ENCODE measurements at regions not wholly inside any gene's neighbourhood (a gene's known extent, or its start where the extent isn't known, plus 50 kb on each side); places are given as distances from the start of the nearest gene placed in this dataset.
"Not testable (repeated sequence)": the region's sequence is repeated elsewhere in the genome, so short reads cannot be mapped to it uniquely, and the experiment has no call there.

DNA sequence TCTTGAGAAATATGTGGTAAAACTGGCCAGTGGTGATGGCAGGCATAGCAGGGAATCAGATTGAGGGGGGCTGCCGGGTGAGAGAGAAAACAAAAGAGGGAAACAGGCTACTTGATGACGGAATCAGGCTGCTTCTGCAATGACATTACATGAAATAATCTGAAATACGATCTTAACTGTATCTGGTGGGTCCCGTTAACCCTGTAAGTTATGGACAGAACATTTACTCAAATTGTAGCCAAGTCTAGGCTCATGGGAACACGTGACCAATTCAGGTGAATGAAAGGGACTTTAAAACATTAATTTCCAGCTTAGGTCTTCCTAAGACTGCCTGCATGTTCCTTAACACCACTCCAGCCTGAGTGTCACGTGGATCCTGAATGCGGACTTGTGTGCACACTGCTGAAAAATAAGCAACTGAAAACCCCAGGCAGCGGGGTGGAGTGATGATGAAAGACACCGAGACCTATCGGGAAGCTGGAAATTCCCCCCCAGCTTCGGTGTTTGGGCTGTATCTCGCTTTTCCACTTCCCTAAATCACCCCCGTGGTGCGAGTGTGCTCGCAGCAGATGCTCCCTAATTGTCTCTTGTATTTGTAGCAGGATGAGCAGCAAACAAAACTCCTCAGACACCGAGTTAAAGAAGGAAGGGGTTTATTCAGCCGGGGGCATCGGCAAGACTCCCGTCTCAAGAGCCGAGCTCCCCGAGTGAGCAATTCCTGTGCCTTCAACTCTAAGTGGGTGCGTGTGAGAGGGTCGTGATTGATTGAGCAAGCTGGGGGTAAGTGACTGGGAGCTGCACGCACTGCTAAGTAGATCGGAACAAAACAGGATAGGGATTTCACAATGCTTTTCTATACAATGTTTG, 145.0 kb upstream of the GRK3 start:
- DNase-seq (ENCODE audit: low spot score) = no peak

DNA sequence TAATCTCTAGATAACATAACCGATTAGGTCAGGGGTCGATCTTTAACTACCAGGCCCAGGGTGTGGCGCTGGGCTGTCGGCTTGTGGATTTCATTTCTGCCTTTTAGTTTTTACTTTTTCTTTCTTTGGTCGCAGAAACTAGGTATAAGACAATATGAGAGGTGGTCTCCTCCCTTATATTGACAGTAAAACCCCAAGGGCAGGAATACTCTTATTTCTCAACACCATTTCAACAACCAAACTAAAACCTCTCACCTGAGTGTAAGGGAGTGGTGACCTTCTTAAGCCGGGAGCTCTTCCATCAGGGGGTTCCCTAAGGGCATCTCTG, 144.4 kb upstream of the GRK3 start:
- not testable (repeated sequence) for DNase-seq (ENCODE audit: low spot score)

DNA sequence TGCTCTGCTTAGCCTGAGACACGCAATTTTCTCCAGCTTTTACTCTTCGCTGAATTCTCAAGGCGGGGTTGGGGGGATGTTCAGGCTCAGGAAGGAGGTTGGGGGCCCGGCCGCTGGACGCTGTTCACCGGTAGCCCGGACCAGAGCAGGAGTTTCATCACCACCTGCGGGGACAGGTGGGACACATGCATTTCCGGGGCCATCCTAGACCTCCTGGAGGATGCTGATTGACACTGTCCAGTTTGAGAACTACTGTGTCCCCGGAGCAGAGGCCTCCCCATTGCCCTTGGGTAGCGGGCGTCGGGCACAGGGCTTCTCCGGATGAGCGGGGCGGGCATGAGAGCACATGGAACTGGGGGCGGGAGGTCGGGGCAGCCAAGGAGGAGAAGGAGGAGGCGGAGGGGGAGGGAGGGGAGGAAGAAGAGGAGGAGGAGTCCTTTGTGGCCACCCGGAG, 144.0 kb upstream of the GRK3 start:
- no peak for DNase-seq (ENCODE audit: low spot score)

DNA sequence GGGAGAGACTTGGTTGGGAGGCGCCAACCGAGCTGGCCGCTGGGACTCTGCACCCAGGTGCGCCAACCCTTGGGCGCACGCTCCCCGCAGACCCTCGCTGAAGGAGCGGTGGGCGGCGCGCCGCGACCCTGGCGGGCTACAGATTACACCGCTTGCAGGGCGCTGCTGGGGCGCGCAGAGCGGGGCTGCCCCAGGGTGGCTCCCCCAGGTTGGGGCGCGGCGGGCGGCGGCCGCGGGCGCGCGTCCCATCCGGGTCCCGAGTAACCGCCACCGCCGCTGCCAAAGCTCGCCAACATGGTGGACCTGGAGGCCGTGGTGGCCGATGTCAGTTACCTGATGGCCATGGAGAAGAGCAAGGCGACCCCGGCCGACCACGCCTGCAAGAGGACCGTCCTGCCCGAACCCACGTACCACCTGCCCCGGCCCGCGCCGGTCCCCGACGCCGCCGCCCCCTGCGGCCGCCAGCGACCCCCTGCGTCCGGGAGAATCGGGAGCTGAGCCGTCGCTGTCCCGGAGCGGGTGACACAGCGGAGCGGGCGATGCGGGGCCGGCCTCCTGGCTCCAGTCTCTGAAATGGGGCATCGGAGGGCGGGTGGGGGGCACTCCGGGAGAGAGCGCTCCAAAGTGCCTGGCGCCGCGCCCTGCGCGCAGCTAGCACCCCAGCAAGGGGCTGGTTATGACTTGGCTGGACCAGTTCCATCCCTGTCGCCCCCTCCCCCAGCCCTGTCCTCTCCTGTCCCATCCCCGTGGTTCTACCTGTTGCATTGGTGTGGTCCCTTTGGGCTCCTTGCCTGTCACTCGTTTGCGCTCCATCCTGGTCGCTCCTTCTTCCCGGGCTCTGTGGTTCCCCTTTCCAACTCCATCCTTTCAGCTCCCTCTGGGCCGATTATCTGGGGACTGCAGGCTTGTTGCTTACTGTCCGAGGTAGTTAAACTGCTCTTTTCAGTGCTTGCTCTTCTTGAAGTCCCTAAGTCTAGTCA, 143.3 kb upstream of the GRK3 start:
- DNase-seq (ENCODE audit: low spot score) = no peak

DNA sequence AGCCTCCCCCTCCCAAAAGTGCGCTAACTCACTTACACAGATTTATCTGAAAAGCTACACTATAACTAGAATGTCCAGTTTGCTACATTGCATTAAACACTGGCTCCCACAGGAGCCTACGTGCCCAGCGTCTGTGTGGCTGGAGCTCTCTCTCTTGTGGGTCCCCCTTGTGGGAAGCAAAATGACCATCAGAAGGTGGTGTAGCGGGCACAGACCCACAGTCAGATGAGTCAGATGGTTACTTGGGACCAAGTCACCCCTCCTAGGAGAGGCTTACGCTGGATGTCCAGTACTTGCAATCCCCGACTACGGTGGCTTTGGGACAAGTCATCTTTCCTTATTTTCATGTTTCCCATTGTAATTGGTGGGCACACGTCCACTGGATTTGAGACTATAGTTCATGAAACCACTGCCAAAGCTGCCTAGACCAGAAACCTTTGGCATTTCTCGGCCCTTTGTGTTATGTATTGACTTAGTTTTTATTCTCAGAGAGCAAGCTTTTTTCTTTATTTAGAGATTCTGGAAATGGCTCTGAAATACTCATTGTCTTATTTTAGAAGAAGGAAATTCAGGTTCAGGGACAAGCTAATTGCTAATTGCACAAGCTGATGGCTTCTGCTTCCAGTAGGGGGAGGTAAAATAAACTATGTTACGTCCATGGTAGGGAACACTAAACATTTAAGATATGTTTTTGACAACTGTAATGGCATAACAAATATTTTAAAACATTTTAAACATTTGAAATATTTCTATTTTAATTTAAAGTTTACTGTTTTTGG, 137.8 kb upstream of the GRK3 start:
- not testable (repeated sequence) for DNase-seq (ENCODE audit: low spot score)

DNA sequence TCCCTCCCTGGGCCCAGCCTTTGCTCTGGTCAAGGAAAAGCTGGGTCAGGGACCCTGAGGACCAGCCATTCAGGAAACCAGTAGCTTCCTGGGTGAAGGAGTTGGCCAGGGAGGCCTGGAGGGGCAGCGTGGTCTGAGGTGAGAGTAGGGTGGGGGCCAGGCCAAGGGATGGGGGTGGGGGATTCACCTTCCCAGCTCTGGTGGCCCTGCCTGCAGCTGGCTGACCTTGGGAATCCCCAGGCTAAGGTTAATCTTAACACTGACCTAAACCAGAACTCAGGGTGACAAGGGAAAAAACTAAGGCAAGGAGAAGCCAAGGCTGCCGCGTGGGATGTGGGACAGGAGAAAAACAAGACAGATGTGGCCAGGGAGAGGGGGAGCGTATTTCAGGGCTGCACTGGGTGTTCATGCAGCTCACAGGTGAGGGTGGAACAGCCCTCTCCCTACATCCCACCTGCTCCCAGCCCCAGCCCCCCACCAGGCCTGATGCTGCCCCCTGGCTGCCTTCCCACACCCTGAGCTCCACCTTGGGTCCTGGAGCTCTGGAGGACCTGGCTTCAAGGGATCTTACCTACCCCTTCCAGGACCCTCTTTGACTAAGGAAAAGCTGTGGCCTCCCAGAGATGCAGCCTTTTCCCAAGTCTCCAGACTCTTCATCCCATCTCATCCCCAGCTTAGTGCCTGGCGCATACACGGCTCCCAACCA, 132.7 kb upstream of the GRK3 start:
- DNase-seq (ENCODE audit: low spot score) = not testable (repeated sequence)

DNA sequence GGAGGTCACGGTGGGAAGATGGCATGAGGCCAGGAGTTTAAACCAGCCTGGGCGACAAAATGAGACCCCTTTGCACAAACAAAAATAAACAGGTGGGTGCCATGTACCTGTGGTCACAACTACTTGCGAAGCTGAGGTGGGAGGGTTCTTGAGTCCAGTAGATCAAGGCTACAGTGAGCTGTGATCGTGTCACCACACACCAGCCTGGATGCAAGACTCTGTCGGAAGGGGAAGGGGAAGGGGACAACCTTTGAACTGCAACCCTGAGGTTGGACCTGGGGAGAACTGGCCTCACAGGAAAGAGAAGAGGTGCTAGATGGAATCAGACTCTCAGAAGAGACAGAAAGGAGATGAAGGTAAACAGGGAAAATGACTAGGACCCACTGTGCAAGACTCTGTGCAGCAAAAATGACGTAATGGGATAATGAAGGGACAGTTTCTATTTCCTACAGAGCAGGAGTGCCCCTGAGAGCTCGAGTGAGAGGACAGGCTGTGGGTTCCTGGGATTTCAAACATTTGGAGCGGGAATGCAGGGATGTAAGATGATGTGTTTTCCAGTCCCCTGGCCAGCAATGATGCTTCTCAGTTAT, 131.0 kb upstream of the GRK3 start:
- not testable (repeated sequence) for DNase-seq (ENCODE audit: low spot score)

DNA sequence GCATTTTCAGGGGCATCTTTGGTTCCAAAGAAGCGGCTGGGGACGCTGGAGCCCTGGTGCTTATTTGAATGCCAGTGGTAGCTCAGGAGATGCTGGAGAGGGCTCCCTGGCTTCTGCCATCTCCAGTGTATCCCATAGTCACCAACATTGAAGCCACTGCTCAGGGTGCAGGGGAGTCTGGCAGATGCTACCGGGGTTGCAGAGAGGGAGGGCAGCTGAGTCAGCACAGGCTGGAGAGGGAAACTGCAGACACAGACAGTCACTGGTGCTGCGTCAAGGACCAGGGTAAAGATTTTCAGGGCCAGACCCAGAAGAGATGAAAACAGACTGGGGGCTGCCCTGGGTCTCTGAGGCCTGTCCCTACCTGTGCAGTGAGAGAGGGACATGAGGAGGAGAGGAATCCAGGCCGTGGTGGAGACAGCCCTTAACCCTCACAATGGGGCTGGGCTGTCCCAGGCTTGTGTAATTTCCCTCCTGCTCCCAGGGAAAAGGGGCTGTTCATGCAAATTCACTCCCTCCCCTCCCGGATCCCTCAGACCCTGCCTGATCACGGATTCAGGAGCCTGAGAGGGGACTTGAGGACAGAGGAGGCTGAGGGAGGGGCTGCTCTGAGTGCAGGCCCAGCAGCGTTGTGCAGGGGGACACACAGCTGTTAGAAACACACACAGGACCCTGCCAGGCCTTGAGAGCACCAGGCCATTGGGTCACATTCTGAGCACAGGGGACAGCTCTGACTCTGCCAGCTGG, 126.9 kb upstream of the GRK3 start:
- DNase-seq (ENCODE audit: low spot score) = no peak

DNA sequence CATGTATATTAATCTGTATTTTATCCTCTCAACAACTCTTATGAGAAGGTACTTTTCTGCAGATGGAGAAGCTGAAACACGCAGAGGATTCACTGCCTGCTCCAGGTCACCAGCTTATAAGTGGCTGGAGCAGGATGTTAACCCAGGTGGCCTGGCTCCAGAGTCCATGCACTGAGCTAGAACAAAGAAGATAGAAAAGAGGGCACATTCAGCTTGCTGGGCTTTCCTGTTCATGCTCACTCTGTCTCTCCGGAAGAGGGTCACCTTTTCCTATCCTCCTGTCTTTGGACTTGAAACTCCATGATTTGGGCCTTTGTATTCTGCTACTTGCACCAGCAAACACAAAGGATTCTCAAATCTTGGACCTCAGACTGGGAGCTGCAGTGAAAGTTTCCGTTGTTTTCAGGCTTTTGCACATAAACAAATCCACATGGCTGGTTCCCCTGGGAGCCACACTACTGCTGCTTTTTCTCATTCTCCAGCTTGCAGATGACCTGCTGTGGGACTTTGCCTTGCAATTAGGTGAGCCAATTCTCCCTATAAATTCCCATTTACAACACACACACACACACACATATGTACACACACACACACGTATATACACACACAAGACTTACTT, 117.3 kb upstream of the GRK3 start:
- DNase-seq (ENCODE audit: low spot score) = no peak

DNA sequence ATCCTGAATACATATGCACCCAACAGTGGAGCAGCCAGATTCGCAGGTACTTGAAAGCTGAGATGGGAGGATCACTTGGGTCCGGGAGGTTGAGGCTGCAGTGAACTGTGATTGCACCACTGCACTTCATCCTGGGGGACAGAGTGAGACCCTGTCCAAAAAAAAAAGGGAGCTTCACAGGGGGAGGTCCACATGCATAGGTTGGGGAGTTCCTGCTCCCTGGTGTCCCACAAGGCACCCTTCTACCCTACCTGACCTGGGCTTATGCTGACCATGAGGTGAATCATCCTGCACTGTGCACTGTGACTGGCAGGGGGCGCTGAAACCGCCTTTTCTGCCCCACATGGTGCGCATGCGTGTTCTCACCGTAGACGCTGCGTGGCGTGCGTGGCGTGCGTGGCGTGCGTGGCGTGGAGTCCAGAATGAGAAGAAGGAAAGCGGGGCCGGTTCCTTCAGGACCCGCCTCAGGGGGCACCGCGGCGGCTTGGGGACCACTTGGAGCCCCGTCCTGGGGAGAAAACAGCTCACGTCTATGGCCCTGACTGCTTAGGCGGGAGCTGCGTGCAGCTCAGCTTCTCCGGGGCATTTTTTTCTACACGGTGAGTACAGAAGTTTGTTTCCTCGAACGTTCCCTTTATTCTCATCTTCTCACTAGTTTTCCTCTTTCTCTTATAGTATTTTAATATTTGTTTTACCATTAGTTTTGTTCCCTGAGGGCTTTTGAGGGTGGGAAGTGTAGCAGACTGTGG, 116.6 kb upstream of the GRK3 start:
- DNase-seq (ENCODE audit: low spot score) = peak; percentile 91

DNA sequence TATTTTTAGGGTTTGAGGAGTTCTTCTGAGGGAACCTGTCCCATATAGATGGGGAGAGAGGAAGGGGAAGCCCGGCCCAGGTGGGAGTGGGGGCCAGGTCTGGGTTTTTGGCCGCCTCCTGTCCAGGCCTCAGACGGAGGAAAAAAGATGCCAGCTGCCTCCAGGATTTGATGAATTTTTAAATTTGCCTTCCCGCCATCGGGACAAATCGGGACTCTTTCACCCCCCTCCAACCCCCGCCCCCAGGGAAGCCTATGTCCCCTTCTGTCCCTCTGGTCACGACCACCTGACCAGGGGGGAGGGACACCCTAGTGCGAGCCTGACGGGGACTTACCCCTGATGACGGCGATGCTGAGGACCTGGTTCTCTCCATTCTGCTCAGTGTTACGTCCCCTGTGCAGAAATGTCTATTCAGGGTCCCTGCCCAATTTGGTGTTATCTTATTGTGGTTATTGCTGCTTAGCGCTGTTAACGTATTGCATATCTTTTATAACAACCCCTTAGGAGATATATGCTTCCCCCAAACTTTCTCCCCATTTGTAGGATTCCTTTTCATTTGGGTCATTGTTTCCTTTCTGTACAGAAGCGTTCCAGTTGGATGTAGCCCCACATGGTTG, 115.9 kb upstream of the GRK3 start:
- peak; percentile 10 for DNase-seq (ENCODE audit: low spot score)

DNA sequence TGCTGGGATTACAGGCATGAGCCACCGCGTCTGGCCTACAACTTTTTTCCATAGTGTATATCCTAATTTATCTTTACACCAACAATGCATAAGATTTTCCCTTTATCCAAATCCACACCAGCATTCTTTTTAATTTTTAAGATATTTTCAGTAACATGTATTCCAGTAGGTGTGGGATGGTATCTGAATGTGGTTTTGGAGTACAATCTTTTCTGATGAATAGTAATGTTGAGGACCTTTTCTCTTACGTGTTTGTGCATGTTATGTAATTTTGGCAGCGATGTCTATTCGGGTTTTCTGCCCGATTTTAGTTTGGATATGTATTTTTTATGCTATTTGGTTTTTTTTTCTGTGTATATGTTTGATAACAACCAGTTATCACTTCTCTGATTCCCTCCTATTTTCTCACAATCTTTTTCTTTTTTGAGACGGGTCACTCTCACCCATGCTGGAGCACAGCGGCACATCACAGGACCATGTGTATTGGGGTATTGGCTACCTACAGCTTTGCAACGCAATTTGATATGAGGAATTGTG, 114.6 kb upstream of the GRK3 start:
- no peak for DNase-seq (ENCODE audit: low spot score)

DNA sequence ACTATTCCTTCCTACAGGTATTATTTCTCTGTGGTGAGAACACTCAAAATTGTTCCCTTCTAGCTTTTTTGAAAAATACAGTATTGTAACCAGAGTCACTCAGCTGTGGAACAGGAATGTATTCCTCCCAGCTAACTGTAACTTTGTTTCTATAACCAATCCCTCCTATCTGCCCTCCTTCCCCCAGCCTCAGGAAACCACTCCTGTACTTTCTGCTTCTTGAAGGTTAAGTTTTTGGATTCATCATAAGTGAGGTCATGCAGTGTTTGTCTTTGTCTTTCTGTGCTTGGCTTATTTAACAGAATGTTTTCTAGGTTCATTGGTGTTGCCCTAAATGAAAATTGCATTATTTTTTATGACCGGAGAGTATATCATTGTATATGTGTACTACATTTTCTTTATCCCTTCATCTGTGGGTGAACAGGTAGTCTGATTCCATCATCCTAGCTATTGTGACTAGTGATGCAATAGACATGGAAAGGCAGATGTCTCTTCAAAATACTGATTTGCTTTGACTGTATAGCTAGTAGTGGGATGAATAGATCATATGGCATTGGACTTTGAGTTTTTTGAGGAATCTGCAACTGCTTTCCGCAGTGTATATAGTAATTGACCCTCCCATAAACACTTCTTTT, 112.9 kb upstream of the GRK3 start:
- DNase-seq (ENCODE audit: low spot score) = no peak

DNA sequence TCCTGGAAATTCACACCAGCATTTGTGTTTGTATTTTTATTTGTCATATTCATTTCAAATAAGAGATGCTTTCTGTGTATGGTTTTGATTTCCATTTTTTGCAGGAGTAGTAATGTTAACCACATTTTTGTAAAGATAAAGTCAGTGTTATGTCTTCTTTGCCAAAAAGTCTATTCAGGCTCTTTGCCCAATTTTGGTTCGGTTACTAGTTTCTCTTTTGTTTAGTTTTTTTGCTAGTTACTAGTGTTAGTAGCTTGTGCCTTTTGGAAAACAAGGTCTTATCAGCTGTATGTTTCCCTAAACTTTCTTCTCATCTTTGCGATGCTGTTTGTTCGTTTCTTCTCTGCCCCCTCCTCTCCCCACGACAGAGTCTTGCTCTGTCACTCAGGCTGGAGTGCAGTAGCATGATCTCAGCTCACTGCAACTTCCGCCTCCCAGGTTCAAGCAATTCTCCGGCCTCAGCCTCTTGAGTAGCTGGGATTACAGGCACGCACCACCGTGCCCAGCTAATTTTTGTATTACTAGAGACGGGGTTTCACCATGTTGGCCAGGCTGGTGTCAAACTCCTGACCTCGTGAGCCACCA, 112.3 kb upstream of the GRK3 start:
- DNase-seq (ENCODE audit: low spot score) = no peak

DNA sequence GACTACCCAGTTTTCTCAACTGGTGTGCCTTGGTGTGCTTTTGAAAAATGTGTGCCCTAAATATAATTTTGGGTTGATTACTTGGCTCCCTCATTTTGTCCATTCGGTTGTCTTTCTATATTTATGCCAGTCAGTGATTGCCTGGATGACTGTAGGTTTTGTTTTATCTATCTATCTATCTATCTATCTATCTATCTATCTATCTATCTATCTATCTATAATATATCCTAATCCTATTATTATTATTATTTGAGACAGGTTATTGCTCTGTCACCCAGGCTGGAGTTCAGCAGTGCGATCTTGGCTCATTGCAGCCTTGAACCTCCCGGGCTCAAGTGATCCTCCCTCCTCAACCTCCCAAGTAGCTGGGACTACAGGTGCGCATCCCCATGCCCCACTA, 111.4 kb upstream of the GRK3 start:
- DNase-seq (ENCODE audit: low spot score) = no peak

DNA sequence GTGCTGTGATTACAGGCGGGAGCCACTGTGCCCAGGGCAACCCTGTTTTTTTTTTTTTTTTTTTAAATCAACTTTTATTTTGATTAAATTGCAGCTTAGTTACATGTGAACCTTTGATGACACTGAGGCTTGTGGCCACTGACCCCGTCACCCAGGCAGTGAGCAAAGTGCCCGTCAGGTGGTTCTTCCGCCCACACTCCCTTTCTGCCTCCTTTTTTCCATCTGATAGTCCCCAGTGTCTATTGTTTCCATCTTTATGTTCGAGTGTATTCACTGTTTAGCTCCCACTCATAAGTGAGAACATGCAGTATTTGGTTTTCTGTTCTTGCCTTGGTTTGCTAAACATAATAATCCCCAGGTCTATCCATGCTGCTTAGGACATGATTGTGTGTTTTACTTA, 110.9 kb upstream of the GRK3 start:
- DNase-seq (ENCODE audit: low spot score) = no peak

DNA sequence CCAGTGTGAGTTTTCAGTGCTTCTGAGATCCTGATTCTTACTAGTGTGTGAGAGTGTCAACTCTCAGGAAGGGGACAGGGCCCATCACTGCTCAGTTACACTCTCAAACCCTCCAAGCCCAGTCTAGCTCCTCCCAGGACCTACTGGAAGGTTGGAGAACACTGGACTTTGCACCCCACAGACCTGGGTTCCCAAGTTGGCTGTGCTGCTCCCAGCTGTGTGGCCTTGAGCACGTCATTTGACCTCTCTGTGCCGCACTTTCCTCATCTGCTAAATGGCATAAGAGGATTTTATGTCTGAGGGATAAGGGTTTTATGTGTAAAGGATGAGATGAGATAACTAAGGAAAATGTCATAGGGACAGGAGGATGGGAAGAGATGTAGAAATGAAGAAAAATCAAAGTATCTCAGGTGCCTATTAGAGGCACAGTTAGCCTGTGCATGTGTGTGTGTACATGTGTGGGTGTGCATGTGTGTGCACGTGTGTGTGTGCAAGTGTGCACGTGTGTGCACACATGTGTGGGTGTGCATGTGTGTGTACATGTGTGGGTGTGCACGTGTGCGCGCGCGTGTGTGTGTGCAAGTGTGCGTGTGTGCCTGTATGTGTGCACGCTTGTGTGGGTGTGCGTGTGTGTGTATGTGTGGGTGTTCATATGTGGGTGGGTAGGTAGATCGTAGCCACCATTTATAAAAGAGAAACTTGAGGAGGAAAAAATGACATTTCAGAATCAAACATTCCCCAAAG, 108.0 kb upstream of the GRK3 start:
- not testable (repeated sequence) for DNase-seq (ENCODE audit: low spot score)

Measured in hematopoietic multipotent progenitor cell treated with erythropoietin and hydrocortisone succinate and interleukin-3 and kit ligand, for 15 days (in vitro differentiated cells).